ENCODE measurements at regions not wholly inside any gene's neighbourhood (a gene's known extent, or its start where the extent isn't known, plus 50 kb on each side); places are given as distances from the start of the nearest gene placed in this dataset.

DNA sequence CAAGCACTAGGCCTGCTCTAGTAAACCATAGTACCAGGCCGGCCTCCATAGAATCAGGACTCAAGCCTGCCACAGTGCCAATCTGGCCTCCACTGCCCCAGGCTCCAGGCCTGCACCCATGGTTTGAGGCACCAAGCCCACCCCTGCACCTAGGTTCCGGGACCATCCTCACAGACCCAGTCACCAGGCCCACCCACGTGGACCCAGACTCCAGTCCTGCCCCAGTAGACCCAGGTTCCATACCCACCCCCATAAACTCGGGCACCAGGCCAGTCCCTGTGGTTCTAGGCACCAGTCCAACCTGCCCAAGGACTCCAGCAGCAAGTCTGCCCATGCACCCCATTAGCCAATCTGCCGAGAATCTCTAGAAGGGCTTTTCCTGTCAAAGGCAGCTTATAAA is 501.8 kb upstream of the TMPO start:
- Mint-ChIP-seq H3K27me3 (no peaks in the 10 kb centered on the region), H3K36me3 (ENCODE audit: low read depth) (no peaks in the 10 kb centered on the region), H3K4me1 (ENCODE audit: low read depth) (no peaks in the 10 kb centered on the region), H3K27ac (no peak overlapping the region), H3K9me3 (peaks cover 5% of the 10 kb centered on the region), H3K4me3 (no peak overlapping the region)
- intact Hi-C loops (cut with micrococcal nuclease): no loop called here

DNA sequence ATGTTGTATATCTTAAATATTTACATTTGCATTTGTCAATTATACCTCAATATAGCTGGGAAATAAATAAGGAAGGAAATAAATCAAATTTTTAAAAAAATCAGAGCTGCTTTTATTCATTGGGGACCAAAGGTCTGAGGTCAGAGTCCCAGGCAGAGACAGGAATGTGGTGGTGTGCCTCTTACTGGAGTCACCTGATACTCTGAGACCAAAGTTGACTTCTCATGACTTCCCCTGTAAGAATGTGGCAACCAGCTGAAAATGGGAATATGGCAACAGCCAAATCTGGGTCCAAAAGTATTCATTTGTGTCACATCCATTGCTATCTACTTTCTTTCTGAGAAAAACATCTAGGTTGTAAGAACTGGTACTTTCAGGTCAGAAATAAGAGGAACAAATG is 496.6 kb upstream of the TMPO start:
- no peak overlapping the region for H3K27ac Mint-ChIP-seq
- no peaks in the 10 kb centered on the region for H3K9me3 Mint-ChIP-seq
- no peak overlapping the region for H3K4me3 Mint-ChIP-seq
- intact Hi-C loops (cut with micrococcal nuclease): no loop called here
- H3K36me3 Mint-ChIP-seq (ENCODE audit: low read depth): no peaks in the 10 kb centered on the region
- H3K27me3 Mint-ChIP-seq: no peaks in the 10 kb centered on the region
- H3K4me1 Mint-ChIP-seq (ENCODE audit: low read depth): no peaks in the 10 kb centered on the region

DNA sequence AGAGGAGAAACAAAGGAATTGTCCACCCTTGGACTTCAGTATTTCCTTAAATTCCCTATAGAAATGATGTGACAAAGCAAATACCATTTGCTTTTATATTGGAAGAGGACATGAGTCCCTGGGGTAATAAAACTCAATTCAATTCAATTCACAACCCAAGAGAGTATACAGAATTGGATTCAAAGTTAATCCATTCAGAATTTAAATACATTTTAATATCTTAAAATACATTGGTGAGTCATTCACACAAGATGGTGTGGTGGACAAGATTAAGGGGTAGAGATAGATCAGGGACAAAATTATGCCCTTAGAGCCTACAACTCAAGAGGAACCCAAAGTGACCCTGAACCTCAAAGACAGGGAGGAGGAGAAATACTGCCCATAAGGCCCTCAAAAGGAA is 495.0 kb upstream of the TMPO start:
- H3K27me3 Mint-ChIP-seq: no peaks in the 10 kb centered on the region
- H3K4me3 Mint-ChIP-seq: no peak overlapping the region
- H3K9me3 Mint-ChIP-seq: no peaks in the 10 kb centered on the region
- no peak overlapping the region for H3K27ac Mint-ChIP-seq
- intact Hi-C loops (cut with micrococcal nuclease): no loop called here
- no peaks in the 10 kb centered on the region for H3K4me1 Mint-ChIP-seq (ENCODE audit: low read depth)
- no peaks in the 10 kb centered on the region for H3K36me3 Mint-ChIP-seq (ENCODE audit: low read depth)

DNA sequence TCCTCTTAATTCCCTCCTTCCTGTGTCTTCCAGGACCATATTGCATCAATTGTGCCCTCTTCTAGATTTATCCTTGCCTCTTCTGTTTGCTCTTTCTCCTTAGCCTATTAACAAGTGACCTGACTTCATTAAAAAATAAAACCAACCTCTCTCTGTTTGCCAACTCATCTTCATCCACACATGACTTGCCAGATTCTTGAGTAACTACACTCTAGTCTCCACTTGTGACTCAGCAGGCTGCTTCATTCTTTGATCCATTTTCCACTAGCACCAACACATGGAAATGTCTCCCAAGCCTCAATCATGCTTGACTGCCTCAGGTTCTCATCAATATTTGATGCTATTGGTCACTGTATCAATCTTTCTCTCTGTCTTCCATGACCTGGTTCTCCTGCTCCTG is 492.4 kb upstream of the TMPO start:
- intact Hi-C loops (cut with micrococcal nuclease): no loop called here
- Mint-ChIP-seq H3K4me1 (ENCODE audit: low read depth) (no peaks in the 10 kb centered on the region), H3K4me3 (no peak overlapping the region), H3K27ac (no peak overlapping the region), H3K27me3 (no peaks in the 10 kb centered on the region), H3K9me3 (no peaks in the 10 kb centered on the region), H3K36me3 (ENCODE audit: low read depth) (no peaks in the 10 kb centered on the region)

DNA sequence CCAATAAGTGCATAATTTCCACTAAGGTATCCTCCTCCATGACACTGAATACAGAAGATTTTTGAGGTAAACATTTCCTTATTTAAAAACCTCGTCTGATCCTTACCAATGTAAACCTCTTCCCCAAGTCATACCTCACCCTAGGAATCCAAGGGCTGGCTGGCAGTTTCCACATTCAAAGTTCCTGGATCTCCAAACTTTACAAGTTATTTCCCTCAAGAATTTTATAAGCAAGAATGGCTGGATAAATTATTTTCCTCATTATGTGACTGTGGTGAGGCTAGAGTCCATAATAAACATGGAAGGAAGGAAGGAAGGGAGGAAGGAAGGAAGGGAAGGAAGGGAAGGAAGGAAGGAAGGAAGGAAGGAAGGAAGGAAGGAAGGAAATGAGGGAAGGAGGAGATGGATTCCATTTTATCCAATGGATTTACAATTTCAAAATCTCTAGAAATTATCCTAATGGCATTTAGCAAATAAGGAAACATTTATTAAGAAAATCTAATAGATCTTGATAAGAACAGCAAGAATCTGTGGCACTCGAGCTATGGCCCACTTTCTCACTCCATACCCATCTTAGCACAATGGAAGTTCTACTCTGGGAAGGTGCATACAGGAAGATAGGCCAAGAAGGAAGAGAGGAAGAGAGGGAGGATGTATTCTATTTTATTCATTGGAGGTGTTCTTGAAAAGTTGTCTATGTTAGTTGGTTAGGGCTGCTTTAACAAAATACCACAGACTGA is 477.8 kb upstream of the TMPO start:
- H3K27ac Mint-ChIP-seq: no peak overlapping the region

DNA sequence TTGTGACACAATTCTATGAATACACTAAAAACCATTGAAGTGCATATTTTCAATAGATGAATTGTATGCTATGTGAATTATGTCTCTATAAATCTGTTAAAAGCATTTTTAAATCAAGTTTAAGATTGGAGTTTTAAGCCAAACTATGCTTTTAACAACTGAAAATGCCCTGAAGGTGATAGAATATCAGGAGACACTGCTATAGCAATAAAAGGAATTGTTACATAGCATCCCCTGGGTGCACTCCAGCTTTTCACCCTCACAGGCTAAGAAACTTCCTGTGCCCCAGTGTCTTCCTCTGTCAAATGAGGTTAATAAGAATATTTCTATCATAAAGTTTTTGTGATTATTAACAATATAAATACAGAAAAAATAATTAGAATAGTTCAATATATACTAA is 472.7 kb upstream of the TMPO start:
- Mint-ChIP-seq H3K36me3 (ENCODE audit: low read depth) (no peaks in the 10 kb centered on the region), H3K27me3 (no peaks in the 10 kb centered on the region), H3K27ac (no peak overlapping the region), H3K9me3 (peaks cover 12% of the 10 kb centered on the region), H3K4me1 (ENCODE audit: low read depth) (no peaks in the 10 kb centered on the region), H3K4me3 (no peak overlapping the region)
- intact Hi-C loops (cut with micrococcal nuclease): no loop called here

More for the DNA sequence above, 477.8 kb upstream of the TMPO start:
- H3K4me1 Mint-ChIP-seq (ENCODE audit: low read depth): no peaks in the 10 kb centered on the region
- H3K9me3 Mint-ChIP-seq: peaks cover 18% of the 10 kb centered on the region
- H3K27me3 Mint-ChIP-seq: no peaks in the 10 kb centered on the region
- no peaks in the 10 kb centered on the region for H3K36me3 Mint-ChIP-seq (ENCODE audit: low read depth)
- no peak overlapping the region for H3K4me3 Mint-ChIP-seq
- intact Hi-C loops (cut with micrococcal nuclease): no loop called here

DNA sequence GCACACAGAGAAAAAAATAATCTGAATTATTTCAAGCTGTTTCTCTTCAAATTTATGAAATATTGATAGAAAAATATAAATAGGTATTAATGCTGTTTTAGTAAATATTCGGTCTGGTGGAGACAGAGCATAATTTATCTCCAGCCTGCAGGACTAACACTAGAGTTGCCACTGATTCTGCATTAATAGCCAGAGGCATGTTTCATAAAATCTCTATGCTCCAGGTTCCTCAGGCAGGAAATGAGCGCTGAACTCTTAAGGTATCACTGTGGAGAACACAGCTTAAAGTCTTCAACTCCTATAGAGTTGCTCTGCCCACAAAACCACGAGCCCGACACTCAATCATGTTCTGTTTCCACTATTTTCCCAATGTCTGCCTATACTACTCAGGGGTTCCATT is 470.0 kb upstream of the TMPO start:
- Mint-ChIP-seq H3K36me3 (ENCODE audit: low read depth) (no peaks in the 10 kb centered on the region), H3K9me3 (no peaks in the 10 kb centered on the region), H3K4me3 (no peak overlapping the region), H3K27ac (no peak overlapping the region), H3K4me1 (ENCODE audit: low read depth) (no peaks in the 10 kb centered on the region), H3K27me3 (no peaks in the 10 kb centered on the region)
- intact Hi-C loops (cut with micrococcal nuclease): no loop called here

DNA sequence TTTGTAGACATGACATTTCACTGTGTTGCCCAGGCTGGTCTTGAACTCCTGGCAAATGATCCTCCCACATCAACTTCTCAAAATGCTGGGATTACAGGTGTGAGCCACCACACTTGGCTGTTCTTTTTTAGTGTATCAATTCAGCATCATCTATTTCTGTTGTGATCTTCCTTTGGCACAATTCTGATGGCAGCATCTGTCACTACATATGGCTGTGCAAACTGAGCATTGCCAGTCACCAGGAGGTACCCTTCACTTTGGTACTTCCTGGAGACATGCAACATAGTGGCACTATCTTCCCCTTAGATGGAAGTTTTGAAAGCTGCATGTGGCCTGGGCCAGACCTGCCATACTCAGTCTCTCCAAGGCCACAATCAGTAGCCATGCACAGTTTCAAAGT is 467.1 kb upstream of the TMPO start:
- Mint-ChIP-seq H3K27me3 (no peaks in the 10 kb centered on the region), H3K36me3 (ENCODE audit: low read depth) (no peaks in the 10 kb centered on the region), H3K4me3 (no peak overlapping the region), H3K9me3 (no peaks in the 10 kb centered on the region), H3K4me1 (ENCODE audit: low read depth) (no peaks in the 10 kb centered on the region), H3K27ac (no peak overlapping the region)
- intact Hi-C loops (cut with micrococcal nuclease): no loop called here

DNA sequence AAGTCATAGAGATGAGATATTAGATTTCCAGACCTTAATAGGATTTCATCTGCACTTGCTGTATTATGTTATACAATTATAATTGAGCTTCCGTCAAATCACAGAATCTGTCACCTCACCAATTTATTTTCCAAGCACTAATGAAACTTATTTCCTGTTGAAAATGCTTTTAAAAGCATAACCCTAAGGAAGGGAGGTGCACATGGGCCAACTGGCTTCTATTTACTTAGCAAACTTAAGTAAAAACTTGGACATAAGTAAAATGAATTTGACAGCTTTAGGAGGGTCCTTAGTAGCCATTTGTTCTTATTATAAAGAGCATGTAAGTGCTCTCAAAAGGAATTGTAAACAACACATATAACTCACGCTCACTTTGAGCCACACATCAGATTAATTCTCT is 462.2 kb upstream of the TMPO start:
- Mint-ChIP-seq H3K36me3 (ENCODE audit: low read depth) (no peaks in the 10 kb centered on the region), H3K4me1 (ENCODE audit: low read depth) (no peaks in the 10 kb centered on the region), H3K27ac (no peak overlapping the region), H3K27me3 (no peaks in the 10 kb centered on the region), H3K4me3 (no peak overlapping the region), H3K9me3 (no peaks in the 10 kb centered on the region)
- intact Hi-C loops (cut with micrococcal nuclease): no loop called here

DNA sequence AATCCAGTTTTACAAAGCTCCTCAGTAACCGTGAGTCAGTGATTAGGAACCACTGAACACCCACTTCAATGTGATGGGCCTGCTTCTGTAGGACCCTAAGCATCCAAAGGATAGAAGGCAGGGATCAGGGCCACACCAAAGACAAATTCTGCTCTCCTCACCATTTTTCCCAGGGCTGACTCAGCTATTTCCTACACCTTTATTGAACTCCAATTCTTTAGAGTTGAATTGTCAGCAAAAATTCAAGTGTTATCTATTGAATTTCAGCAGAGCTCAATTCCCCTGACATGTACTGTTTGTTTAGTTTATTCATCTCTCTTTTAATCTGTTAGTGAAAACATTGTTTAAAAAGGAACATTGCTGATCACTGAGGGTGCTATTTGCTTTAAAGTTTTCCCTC is 457.7 kb upstream of the TMPO start:
- H3K4me3 Mint-ChIP-seq: no peak overlapping the region
- H3K36me3 Mint-ChIP-seq (ENCODE audit: low read depth): no peaks in the 10 kb centered on the region
- no peak overlapping the region for H3K27ac Mint-ChIP-seq
- intact Hi-C loops (cut with micrococcal nuclease): no loop called here
- H3K9me3 Mint-ChIP-seq: no peaks in the 10 kb centered on the region
- H3K4me1 Mint-ChIP-seq (ENCODE audit: low read depth): no peaks in the 10 kb centered on the region
- H3K27me3 Mint-ChIP-seq: no peaks in the 10 kb centered on the region

DNA sequence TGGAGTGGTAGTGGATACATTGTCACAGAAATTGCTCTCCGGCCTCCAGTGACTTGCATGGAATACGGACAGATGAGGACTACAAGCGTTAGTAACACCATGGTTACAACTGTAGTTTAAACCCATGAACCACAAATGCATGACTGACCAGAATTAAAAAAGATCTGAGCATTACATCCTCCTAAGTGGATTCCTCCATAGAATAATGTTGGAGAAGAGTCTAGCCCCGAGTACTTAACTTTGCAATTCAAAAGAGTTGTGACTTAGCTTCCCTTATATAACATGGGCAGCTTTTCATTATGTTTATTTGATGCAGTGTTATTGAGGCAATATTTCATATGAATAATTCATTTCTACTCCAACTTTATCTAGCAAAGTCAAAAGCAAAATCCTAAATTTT is 457.2 kb upstream of the TMPO start:
- no peak overlapping the region for H3K4me3 Mint-ChIP-seq
- H3K27me3 Mint-ChIP-seq: no peaks in the 10 kb centered on the region
- intact Hi-C loops (cut with micrococcal nuclease): no loop called here
- H3K27ac Mint-ChIP-seq: no peak overlapping the region
- H3K4me1 Mint-ChIP-seq (ENCODE audit: low read depth): no peaks in the 10 kb centered on the region
- no peaks in the 10 kb centered on the region for H3K9me3 Mint-ChIP-seq
- H3K36me3 Mint-ChIP-seq (ENCODE audit: low read depth): no peaks in the 10 kb centered on the region

DNA sequence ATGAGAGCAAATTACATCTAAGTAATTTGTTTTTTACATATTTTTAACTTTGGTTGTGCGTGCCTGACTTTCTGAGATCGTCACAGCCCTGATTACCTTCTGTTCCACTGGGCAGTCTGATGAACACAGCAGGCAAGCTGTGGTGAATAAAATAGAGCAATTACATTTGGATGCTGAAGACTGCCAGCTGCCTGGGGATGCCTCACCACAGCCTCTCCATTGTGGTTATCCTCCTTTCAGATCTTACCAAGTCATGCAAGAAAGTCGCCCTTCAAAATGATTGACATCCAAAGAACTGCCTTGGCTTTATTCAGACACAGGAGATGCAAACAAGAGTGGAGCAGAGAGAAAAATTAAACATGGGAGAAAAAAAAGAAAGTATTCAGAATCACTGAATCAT is 456.6 kb upstream of the TMPO start:
- Mint-ChIP-seq H3K4me3 (no peak overlapping the region), H3K27ac (no peak overlapping the region), H3K36me3 (ENCODE audit: low read depth) (no peaks in the 10 kb centered on the region), H3K4me1 (ENCODE audit: low read depth) (no peaks in the 10 kb centered on the region), H3K9me3 (no peaks in the 10 kb centered on the region), H3K27me3 (no peaks in the 10 kb centered on the region)
- intact Hi-C loops (cut with micrococcal nuclease): no loop called here

DNA sequence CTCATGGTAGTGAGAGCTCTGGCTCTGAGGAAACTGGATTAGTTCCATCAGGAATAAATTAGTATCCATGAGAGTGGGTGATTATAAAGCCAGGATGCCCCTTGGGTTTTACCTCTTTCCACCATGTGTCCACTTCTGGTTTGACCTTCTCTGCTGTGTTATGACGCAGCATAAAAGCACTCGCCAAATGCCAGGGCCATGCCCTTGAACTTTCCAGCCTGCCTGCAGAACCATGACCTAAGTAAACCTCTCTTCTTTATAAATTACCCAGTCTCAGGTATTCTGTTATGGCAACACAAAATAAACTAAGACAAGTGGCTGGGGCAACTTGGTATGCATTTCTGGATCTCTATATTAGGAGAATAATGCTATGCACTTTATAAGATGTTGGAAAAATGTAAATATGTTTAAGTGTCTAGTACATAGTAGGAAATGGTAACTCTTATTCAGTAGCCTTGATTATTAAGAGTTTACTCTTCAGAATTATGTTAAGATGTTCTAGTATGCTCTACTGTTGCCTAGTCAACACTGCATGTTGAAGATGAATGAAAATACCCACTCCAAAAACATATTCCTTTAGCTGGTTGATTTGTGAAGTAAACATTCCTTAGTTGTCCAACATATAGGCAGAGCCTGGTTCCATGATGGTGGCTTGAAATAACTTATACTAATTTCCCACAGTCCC is 455.6 kb upstream of the TMPO start:
- Mint-ChIP-seq H3K9me3 (no peaks in the 10 kb centered on the region), H3K27me3 (no peaks in the 10 kb centered on the region), H3K4me3 (no peak overlapping the region), H3K4me1 (ENCODE audit: low read depth) (no peaks in the 10 kb centered on the region), H3K36me3 (ENCODE audit: low read depth) (no peaks in the 10 kb centered on the region), H3K27ac (no peak overlapping the region)
- intact Hi-C loops (cut with micrococcal nuclease): no loop called here

DNA sequence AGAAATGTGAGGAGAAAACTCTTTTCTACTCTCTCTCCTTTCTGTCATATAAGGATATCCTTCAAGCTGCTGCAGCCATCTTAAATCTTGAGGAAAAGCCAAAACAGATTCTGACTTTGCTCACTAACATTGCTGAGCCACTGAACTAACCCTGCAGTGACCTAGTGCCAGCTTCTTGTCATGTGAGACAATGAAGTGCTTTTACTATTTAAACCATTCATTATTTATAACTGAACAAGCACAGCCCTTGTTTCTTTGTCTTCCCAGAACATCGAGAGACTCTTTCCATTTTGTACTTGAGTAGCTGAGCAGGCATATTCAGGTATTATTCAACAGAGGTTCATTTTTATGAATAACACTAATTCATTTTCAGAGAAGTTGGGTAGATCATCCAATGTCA is 455.0 kb upstream of the TMPO start:
- Mint-ChIP-seq H3K27me3 (no peaks in the 10 kb centered on the region), H3K4me3 (no peak overlapping the region), H3K36me3 (ENCODE audit: low read depth) (no peaks in the 10 kb centered on the region), H3K27ac (no peak overlapping the region), H3K9me3 (no peaks in the 10 kb centered on the region), H3K4me1 (ENCODE audit: low read depth) (no peaks in the 10 kb centered on the region)
- intact Hi-C loops (cut with micrococcal nuclease): no loop called here

Measured in dendritic cell treated with granulocyte-macrophage colony-stimulating factor and Interleukin-4, amounts not matched to agents 40 ng/mL and 50 ng/mL, for 4 days (primary cell).